ELF-1 (cell line): ENCODE measurements at regions not wholly inside any gene's neighbourhood (a gene's known extent, or its start where the extent isn't known, plus 50 kb on each side); places are given as distances from the start of the nearest gene placed in this dataset.
"Not testable (repeated sequence)": the region's sequence is repeated elsewhere in the genome, so short reads cannot be mapped to it uniquely, and the experiment has no call there.

Experiments
- DNase-seq: peaks from one replicate; pipeline ENCODE4 v3.0.0-alpha.2; 2016; ENCODE audit warnings: low read depth, low spot score

GRCh38 chr5:112573441-112573840 lies 154.4 kb upstream of the EPB41L4A start:
- no peak for DNase-seq

- no peak for DNase-seq
These were observed 155.5 kb upstream of the EPB41L4A start for GRCh38 chr5:112574536-112574935.

DNA sequence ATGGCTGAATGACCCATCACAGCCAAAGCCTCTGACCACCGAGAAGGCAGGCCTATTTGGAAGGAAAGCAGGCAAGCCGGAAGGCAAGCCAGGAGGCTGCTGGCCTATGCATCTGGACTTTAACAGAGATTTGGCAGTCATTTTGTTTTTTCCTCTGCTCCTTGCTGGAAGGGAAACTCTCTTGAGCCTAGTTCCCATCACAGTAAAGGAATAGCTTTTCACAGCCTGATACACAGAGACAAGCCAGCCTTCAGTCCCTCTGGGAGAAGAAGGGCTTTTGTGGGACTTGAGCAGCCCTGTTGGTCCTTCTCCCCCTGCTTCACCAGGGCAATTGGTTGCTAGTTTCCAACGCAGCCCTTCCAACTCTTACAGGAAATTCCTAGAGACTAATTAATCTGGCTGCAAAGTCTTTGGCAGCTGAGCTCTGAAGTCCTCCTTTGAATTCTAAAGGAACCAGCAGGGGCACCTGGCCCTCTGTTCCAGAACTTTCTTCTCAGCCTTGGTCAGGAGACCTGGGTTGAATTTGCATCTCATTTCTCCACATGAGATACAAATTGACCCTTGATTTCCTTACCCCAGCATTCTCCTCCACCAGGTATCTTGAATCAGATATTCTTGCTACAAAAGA lies 157.3 kb upstream of the EPB41L4A start:
- no peak for DNase-seq

GRCh38 chr5:112579599-112580170 lies 158.0 kb upstream of the APC start:
- no peak for DNase-seq

DNA sequence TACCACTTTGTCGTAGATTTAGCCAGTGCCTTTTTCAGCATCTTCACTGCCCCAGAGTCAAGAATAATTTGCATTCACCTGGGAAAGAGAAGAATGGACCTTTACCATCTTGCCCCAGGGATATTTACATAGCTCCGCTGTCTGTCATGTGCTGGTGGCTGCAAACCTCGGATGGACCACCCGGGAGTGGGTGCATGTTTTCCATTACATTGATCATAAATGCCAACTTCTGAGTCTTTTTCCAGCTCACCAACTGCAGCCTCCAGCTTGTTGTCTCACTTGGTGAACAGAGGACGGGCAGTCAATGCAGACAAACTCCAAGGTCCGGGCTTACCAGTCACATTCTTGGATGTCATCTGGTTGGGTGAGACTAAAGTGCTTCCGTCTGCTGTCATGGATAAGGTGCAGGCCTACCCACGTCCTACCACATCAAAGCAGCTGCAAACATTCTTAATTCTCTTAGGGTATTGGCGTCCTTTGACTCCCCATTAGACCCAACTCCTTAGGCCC lies 155.8 kb upstream of the APC start:
- DNase-seq = peak; percentile 68

- DNase-seq = no peak
These were observed 154.5 kb upstream of the APC start for GRCh38 chr5:112583166-112583565.

DNA sequence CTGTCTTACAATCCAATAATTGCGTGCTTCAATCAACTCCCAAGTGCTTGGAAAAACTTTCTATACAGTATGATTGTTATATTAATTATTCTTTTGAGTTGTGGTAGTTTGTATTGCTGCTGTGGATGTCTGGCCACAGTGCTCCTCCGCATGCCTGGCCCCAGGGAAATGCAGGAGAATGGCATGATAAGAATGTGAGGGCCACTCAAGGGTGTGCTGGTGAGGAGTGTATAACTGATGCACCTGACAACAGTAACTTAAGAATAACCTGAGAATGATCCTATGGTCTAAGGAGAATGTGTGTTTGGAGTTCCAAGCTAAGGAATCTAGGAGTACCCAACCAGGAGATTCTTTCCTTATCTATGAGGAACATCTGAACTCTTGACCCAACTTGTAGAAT lies 152.9 kb upstream of the APC start:
- DNase-seq = peak; percentile 61

DNA sequence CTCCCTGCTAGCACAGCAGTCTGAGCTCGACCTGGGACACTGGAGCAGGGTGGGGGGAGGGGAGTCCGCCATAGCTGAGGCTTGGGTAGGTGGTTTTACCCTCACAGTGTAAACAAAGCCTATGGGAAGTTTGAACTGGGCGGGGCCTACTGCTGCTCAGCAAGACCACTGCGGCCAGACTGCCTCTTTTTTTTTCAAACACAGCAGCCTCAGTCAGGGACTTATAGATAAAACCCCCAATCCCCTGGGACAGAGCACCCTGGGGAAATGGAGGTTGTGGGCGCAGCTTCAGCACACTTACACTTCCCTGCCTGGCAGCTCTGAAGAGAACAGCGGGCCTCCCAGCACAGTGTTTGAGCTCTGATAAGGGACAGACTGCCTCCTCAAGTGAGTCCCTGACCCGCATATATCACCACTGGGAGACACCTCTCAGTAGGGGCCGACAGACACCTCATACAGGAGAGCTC lies 151.1 kb upstream of the APC start:
- peak; percentile 84 for DNase-seq

GRCh38 chr5:112590858-112591257 lies 146.8 kb upstream of the APC start:
- DNase-seq = not testable (repeated sequence)

DNA sequence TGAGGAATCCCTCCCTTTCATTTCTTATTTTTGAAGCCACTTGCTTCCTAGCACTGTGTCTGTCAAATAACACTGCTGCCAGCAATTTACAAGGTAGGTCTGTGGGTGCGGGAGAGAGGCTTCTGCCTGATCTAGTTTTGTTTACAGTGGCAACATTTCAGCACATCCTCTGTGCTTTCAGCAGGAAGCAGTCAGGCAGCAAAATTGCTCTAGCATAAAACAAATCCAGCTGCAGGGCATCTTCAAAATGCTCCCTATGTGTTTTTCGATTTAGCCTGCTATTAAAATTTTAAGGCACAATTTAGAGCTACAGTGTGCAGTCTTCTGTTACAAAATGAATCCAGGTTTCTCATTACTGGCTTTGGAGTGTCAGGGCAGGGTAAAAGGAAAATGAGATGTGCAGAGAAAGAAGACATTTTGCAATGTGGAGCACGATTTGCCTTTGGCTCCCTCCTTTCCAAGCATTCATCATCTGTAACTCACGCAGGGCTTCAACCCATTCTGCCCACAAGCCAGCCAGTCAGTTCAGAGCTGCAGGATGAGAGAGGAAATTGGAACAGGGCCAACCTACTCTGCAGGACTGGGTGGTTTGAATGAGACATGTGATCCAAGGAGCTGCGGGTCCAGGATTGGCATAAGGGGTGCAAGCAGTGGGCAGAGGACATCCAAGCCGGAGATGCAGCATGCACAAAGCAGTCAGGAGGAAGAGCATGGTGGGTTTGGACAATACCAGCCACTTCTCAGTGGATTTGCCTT lies 143.4 kb upstream of the APC start:
- no peak for DNase-seq

DNA sequence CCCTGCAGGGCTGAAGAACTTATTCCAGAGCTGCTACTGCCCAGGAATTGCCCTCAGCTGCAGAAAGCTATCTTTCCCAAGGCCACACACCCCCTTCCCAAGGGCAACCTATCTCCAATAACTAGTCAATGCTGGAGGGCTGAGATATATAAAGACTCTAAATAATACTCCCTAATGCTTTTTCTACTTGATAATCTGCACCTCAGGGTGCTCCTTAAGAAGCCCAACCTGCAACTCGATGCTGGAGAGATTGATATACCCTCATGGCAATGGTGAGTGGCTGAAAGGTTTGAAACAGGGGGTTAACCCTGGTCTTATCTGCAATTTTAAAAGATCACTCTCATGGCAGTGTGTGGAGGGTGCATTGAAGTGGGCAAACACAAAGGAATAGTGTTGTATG lies 142.7 kb upstream of the APC start:
- DNase-seq = no peak

DNA sequence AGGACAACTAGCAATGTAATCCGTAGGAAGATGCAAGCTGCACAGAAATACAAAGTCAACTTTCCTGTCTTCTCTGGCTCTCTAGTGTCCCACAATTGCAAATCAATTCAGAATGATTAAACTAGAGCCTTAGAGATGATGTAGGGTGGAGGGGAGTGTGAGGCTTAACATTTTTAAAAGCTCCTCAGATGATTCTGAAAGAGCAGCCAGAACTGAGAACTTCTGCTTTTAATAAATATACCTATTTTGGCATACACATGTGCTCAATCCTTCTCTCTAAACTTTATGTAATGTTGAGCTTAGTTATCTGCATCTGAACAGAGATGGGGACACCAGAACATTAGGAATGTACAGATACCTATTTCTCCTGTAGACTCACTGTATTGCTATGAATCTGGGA lies 139.9 kb upstream of the APC start:
- DNase-seq = no peak

DNA sequence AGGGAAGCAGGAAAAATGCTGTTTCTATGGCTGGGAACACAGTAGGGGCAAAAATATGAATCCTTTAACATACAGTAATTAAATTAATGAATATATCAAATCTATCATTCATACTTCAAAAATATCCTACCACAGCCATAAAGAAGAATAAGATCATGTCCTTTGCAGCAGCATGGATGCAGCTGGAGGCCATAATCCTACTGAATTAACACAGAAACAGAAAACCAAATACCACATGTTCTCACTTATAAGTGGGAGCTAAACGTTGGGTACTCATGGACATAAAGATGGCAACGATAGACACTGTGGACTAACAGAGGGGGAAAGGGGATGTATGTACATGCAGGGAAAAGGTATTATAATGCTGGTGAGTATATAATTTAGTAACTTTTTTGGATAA lies 137.2 kb upstream of the APC start:
- not testable (repeated sequence) for DNase-seq

DNA sequence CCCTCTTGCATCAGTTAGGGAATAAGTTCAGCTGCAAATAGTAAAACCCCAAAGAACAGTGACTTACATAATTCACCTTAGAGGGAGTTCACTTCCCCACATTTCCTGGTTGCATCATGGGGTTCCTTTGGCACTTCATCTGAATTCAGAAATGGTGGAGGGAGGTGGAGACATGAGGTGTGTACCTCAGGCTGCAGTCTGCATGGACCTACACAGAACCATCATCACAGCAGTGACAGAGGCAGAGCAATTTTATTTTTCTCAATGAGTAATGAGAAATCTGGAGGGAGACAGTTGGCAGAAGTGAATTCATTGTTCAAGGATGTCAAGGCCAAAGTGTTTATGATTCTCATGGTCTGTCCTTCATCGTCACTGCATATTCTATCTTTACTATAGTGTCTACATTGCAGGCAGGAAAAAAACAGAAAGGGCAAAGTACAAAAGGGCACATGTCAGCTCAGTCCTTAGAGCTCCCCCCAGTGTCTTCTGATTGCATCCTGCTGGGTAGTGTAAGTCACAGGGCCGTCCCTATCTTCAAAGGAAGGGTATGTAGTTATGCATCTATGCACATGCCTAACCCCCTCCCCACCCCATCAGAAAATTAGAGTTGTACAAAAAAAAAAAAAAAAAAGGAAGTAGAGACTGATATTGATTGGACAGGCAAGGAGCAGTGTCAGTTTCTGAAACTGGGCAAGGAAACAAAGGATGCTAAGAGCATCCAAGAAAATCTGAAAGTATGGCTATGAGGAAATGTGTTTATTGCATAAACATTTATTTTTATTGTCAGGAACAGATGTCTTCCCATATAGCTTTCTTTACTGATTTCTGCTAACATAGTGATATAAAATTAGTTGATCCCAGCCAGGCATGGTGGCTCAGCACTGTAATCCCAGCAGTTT lies 132.7 kb upstream of the APC start:
- DNase-seq = no peak

DNA sequence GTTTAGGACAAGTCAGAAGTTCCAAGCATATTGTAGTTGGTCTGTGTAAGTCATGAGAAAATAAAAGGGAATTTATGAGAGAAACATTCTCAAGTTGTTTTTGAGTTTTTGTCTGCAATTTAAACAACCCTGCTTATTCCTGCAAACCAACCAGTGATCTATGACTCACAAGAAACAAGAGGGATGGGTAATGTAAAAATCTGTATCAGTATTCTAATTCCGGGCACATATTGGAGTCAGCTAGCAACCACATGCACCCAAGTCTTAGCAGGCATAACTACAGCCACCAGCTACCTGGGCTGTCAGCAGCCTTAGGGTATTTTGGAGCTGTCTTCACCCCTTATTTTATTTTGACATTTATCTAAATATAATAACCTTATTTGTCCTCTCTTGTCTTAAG lies 128.7 kb upstream of the APC start:
- no peak for DNase-seq

DNA sequence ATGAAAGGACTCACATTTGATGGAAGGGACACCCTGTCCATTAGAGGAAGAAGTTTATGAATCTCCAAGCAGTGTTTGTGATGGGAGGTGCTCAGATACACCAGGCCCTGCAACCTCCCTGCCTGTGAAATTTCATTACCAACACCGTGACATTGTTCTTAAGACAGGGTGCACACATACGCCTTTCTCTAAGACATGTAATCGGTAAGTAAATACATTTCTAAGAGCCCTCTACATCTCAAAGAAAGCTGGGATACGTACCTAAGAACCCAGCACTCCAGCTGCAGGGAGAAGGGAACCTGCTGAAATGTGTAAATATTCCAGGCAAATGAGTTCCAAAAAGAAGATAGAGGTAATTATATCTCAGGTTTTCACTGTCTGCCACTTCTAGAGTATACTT lies 125.0 kb upstream of the APC start:
- no peak for DNase-seq

DNA sequence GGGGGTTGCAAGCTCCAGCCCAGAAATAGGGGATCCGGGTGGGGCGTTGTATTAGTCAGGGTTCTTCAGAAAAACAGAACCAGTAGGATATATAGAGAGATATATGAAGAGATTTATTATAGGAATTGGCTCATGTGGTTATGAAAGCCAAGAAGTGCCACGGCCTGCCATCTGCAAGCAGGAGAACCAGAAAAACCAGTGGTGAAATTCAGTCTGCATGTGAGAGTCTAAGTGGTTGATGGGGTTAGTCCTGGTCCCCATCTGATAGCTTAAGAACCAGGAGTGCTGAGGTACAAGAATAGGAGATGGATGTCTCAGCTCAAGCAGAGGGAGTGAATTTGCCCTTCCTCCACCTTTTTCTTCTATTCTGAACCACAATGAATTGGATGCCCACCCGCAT lies 123.4 kb upstream of the APC start:
- DNase-seq = no peak

DNA sequence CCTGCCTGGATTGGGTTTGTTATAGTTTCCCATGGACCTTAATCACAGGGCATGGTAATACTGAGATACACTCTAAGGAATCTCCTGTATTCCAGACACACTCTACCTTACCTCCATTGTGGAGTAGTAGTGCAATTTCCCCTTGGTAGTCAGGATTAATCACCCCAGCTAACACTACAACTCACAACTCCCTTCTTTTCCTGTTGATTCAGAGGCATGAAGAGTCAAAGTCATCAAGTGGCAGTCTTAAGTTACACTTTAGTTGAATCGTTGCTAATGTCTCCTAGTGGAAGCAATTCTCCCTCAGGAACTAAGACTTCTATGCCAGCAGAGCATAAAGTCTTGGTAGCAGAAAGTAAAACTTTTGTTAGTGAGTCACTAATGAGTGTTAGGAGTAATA lies 122.7 kb upstream of the APC start:
- no peak for DNase-seq

DNA sequence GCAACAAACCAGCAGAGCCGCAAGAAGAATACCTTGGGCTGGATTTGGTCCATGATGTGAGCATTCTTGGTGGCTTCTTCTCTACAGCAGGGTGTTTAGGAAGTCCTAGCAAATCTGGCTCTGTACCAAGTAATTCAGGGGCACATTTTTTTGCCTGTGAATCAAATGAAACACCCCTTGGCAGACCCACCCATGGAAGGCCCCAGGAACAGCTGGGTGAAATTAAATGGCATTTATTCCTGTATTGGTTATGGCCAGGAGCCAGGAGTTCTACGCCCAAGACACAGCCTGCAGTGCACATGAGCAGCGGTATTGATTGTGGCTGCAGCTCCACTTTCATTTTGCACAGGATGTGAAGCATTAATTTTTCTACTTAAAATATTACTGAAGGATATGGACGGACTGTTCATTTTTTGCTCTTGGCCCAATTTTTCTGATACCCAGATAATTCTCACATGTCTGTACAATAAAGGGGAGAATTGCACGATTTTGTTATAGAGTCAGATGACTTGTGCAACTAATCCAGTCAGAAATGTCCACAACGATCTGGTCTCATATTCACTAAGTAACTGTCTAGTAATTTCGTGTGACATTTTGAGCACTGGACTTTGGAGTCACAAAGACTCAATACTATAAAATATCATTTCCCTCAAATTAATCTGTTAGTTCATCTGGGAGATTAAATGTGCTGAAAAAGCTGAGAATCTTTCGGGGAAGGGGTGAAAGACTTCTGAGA lies 120.7 kb upstream of the APC start:
- no peak for DNase-seq

- DNase-seq = no peak
These were observed 112.4 kb upstream of the APC start for GRCh38 chr5:112625246-112625645.
